PC-9 (cell line): ENCODE measurements at regions not wholly inside any gene's neighbourhood (a gene's known extent, or its start where the extent isn't known, plus 50 kb on each side); places are given as distances from the start of the nearest gene placed in this dataset.

Source experiments
- CTCF ChIP-seq: fragments of 200-600 bp; sonication (generic); conservative IDR thresholded peaks from 2 replicates; pipeline ENCODE4 v1.6.1; 2017; ENCODE audit warnings: mixed run types, antibody characterized with exemption, mild to moderate bottlenecking, moderate library complexity
- EZH2 ChIP-seq: fragments of 200-600 bp; sonication (generic); IDR thresholded peaks from 2 replicates; pipeline ENCODE4 v1.8.0; 2017; ENCODE audit warnings: antibody characterized with exemption, low read depth

GRCh38 chr2:220209093-220209492 lies 581.7 kb downstream of the SLC4A3 start:
- no peak for TF ChIP-seq EZH2
- TF ChIP-seq CTCF = no peak
